GM12875 (cell line): ENCODE measurements at regions not wholly inside any gene's neighbourhood (a gene's known extent, or its start where the extent isn't known, plus 50 kb on each side); places are given as distances from the start of the nearest gene placed in this dataset.

Experiments used
- H3K4me3 ChIP-seq: one replicate; pipeline ENCODE4 v1.5.1; 2011; ENCODE audit warnings: low read depth, low read length, control low read depth
- CTCF ChIP-seq: IDR thresholded peaks from 2 replicates; pipeline ENCODE4 v1.5.1; 2011; ENCODE audit warnings: low read depth, mild to moderate bottlenecking, control low read depth, inconsistent platforms, low read length, moderate library complexity, borderline replicate concordance; ENCODE audit not compliant: insufficient read depth

GRCh38 chr6:12481292-12481691, 191.1 kb downstream of the EDN1 start:
- no peak for TF ChIP-seq CTCF

GRCh38 chr6:12481850-12482249, 191.7 kb downstream of the EDN1 start:
- no peak for TF ChIP-seq CTCF
- no peak overlapping the region for H3K4me3 ChIP-seq

More at GRCh38 chr6:12481292-12481691, 191.1 kb downstream of the EDN1 start:
- H3K4me3 ChIP-seq = no peak overlapping the region

GRCh38 chr6:12482386-12483375, 192.5 kb downstream of the EDN1 start:
- H3K4me3 ChIP-seq = no peak overlapping the region
- TF ChIP-seq CTCF = peak; percentile 2; the same call in 1 of the 2 replicates

GRCh38 chr6:12483712-12484111, 193.6 kb downstream of the EDN1 start:
- H3K4me3 ChIP-seq = no peak overlapping the region
- no peak for TF ChIP-seq CTCF

- H3K4me3 ChIP-seq = no peak overlapping the region
- TF ChIP-seq CTCF = no peak
Measured at GRCh38 chr6:12484519-12484918, 194.4 kb downstream of the EDN1 start.

- no peak overlapping the region for H3K4me3 ChIP-seq
- no peak for TF ChIP-seq CTCF
Measured at GRCh38 chr6:12485226-12485764, 195.1 kb downstream of the EDN1 start.

- TF ChIP-seq CTCF = no peak
Measured at GRCh38 chr6:12485837-12486236, 195.7 kb downstream of the EDN1 start.

More at GRCh38 chr6:12485837-12486236, 195.7 kb downstream of the EDN1 start:
- no peak overlapping the region for H3K4me3 ChIP-seq
